Posterior cingulate gyrus (tissue), 11 donors: ENCODE measurements at regions not wholly inside any gene's neighbourhood (a gene's known extent, or its start where the extent isn't known, plus 50 kb on each side); places are given as distances from the start of the nearest gene placed in this dataset.
"Not testable (repeated sequence)": the region's sequence is repeated elsewhere in the genome, so short reads cannot be mapped to it uniquely, and the experiment has no call there.

Experiments used
- DNase-seq, 10 donors: peaks; one replicate each; pipeline versions ENCODE4 v3.0.0 to v3.0.0-alpha.2; 2020 to 2021; ENCODE audit warnings: mixed read lengths in 3 of 10
- intact Hi-C: fragments of 100-400 bp; cut with DNase I; formaldehyde crosslinking; loops from one replicate; pipeline ENCODE4 v1.15.1; 2023

- DNase-seq = peak in 1 of 10 donors; percentile 22
Observed at GRCh38 chr3:150357923-150358607, 50.0 kb upstream of the TSC22D2 start.

DNA sequence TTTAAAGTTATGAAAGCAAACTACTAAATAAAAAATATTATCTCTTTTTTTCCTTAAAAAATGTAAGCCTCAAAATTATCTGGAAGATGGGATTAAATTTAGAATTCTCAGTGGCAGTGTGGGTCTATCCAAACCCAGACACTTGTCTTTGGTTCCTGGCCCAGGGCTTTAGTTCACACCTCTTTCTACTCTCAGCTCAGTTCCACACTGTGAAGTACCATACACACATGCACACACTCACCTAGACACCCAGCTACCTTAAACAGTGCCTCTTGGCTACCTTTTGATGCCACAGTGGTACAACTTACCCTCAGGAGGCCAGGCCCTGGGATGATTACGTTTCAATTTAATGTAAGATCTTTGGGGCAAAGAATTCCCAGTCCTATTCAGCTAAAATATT lies 51.0 kb upstream of the TSC22D2 start:
- intact Hi-C loops = no loop called here
- no peak for DNase-seq

More at GRCh38 chr3:150357923-150358607, 50.0 kb upstream of the TSC22D2 start:
- intact Hi-C loops = no loop called here

DNA sequence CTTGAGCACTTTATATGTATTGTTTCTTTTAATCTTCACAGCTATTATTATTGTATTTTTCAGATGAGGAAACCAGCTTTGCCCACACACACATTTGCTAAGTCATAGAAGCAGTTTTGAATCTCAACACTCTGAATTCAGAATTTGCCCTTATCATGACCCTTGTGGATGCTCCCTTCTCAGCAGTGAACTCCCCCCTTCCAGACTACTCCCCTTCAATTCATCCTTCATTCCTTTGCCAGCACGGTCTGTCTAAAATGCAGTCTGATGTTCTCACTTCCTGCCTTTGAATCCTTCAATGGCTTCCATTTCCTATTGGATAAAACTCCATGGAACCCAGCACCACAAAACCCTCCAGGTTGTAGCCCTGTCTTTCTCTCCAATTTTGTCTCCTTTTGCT lies 52.5 kb upstream of the TSC22D2 start:
- intact Hi-C loops = no loop called here
- no peak for DNase-seq

DNA sequence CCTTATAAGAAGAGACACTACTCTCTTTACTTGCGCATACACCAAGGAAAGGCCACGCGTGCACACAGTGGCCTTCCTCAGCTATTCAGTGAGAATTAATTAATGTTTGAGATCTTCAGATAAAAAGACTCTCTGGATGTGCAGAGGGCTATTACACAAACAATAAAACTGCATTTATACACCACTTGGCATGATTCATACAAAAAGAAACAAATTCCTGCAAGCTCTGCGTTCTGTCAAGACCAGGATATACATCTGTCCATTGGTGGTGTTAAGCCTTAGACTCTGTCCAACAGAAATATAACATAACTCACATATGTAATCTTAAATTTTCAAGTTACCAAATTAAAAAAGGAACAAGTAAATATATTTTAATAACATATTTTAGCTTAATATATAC lies 55.2 kb upstream of the TSC22D2 start:
- DNase-seq = no peak
- intact Hi-C loops = no loop called here

- DNase-seq = no peak
- intact Hi-C loops = no loop called here
Observed at GRCh38 chr3:150351398-150351797, 56.7 kb upstream of the TSC22D2 start.

DNA sequence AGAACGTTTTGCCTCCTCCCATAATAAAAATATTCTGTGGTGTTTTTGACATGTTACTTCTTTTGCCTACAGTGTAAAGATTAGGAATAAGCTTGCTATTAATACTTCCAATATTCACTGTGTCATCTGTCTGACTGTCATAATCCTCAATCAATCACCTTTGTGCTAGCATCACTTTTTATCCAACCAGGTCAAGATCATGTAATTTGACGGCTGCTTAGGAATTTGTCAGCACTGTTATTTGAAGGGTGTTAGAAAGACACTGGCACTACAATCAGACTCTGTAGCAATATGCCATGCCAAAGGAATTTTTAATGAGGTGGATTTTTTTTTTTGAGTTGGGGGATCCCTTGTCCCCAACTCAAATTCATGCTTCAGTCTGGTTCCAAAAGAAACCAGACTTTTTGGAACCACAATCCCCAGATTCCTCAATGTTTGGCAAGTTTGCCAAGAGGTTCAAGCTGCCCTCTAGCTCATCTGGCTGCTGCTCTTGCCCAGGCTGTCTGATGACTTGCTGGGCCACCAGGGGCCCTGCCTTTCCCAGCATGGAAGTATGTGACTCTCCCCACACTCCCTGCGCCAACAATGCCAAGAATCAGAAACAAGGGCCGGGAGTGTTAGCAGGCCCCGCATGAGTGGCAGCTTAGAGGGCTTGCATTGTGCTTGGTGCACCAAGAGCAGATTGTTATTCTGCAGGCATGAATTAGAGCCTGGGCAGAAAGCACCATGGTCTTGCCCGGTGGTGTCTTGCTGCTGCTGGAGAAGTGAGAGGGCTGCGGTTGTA lies 58.6 kb upstream of the TSC22D2 start:
- peak; percentile 60 to 97 (median 76) for DNase-seq
- intact Hi-C loops = loop anchor here (5.0 kb wide), 2 partner anchors 58 to 148 kb away; partner anchors contain the start of gene TSC22D2

DNA sequence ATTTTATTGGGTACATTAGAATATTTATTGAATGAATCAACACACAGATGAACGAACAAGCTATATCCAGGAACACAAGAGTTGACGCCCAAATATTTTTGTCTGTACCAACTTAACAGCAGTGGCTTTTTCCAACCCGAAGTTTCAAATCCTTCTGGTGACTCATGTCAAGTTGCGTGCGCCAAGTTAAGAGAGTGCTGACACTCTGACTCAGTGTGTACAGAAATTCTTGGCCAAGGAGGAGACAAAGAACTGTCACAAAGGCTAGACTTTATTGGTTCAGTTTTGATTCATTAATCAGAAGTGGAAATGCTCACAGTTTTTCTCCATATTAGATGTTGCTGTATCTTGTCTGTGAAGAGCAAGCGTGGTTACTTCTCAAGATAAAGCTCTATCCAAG lies 59.6 kb upstream of the TSC22D2 start:
- no peak for DNase-seq
- intact Hi-C loops = loop anchor here (5.0 kb wide), 2 partner anchors 59 to 149 kb away; partner anchors contain the start of gene TSC22D2

DNA sequence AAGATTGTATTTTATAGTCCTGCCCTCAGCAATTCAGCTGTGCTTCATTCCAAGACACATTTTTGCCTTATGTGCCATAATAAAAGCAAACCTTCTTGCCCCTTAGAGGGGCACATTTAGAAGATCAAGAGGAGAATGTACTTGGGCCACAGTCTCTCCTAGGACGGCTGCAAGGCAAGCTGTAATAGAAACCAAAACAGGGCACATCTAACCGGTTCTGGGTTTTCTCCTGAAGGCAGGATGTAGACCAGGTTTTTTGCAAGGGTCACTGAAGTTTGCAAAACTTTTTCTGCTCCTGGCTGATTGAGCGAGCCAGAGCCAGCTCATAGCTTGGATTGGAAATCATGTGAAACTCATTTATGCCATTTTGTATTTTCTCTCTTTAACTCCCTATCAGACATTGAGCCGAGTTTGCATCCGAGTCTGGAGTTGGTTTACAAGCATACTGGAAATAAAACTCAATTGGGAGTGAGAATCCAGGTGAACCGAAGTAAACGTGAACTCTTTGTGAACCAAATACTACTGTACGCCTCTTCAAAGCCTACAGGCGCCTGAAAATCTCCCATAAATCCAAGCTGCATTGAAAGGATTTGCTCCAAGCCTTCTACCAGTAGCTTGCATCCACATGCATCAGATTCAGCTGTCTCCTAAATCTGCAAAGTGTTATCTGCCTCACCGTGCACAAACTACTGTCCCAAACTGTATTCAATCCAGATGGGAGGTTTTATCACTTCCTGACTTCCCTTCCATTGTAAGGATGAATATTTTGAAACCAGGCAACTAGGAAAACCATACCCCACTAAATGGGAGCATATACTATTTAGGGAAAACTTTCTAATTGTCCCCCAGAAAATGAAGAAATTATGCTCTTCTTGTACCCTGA lies 60.9 kb upstream of the TSC22D2 start:
- intact Hi-C loops = loop anchor here (5.0 kb wide), 2 partner anchors 60 to 150 kb away; partner anchors contain the start of gene TSC22D2
- DNase-seq = no peak

DNA sequence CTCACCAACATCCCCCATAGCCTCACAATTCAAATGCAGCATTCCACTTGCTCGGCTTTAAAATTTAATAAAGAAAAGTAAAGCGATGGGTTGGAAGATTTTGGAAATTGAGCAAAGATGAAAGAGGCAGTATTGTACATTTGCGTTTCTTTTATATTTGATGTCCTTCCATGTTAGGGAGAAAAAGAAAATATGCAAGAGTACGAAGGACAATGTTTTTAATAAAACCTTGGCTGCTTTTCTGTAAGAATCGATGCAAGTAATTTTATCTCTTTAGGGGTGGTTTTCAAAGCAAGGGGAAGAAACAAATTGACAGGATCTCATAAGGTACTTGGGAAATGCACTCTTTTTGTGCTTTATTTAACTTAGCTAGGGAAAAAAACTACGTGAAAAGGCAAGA lies 61.8 kb upstream of the TSC22D2 start:
- DNase-seq = no peak
- intact Hi-C loops = loop anchor here (5.0 kb wide), 2 partner anchors 61 to 151 kb away; partner anchors contain the start of gene TSC22D2

- intact Hi-C loops = loop anchor here (5.0 kb wide), 2 partner anchors 62 to 152 kb away; partner anchors contain the start of gene TSC22D2
- no peak for DNase-seq
Observed at GRCh38 chr3:150345021-150345538, 63.0 kb upstream of the TSC22D2 start.

- DNase-seq = no peak
- intact Hi-C loops = no loop called here
Observed at GRCh38 chr3:150344079-150344759, 63.9 kb upstream of the TSC22D2 start.

DNA sequence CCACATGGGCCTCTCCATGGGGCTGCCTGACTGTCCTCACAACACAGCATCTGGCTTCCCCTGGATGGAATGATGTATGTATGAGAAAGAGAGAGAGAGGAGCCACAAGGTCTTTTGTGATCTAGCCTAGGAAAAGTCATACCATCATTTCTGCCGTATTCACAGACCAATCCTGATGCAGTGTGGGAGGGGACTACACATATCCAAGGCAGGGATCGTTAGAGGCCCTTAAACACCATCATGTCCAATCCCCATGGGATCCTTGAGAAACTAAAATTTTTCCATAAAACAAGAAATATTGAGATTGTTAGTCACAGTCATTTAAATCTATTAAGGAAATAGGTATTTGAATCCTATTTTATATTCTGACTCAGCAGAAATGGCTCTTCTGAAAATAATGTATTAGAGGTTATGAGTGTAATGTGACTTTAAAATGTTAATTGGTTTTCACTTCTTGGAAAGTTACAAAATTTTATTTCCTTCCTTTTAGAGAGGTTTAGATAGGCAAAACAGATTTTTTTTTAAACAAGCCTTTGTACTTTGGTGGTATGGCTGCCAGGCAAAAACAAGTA lies 65.1 kb upstream of the TSC22D2 start:
- DNase-seq = no peak
- intact Hi-C loops = no loop called here

DNA sequence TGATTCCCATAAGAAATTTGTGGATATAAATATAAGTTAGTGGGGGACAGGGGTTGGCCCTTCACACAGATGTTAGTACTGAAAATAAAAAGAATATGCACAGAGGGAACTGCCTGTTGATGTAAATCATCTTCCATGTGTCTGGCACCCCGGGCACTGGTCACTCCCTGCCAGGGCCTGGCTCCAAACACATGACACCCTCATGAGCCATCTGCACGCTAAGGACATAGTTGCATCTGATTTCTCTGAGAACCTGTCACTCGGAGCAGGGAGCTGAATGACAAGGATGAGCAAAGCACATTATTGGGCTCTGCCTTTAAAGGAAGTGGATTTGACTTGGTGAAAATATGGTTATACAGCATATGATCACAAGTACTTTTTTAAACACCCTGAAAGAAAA lies 66.2 kb upstream of the TSC22D2 start:
- DNase-seq = no peak
- intact Hi-C loops = no loop called here

- intact Hi-C loops = not testable (repeated sequence)
- DNase-seq = peak in 1 of 10 donors; percentile 54
Observed at GRCh38 chr3:150336363-150336762, 71.7 kb upstream of the TSC22D2 start.

GRCh38 chr3:150335631-150336030 lies 72.5 kb upstream of the TSC22D2 start:
- DNase-seq = no peak

GRCh38 chr3:150334974-150335373 lies 73.1 kb upstream of the TSC22D2 start:
- no peak for DNase-seq
- intact Hi-C loops = no loop called here

More at GRCh38 chr3:150335631-150336030, 72.5 kb upstream of the TSC22D2 start:
- intact Hi-C loops = no loop called here

- intact Hi-C loops = no loop called here
- DNase-seq = no peak
Observed at GRCh38 chr3:150333477-150333876, 74.6 kb upstream of the TSC22D2 start.

- intact Hi-C loops = no loop called here
- DNase-seq = no peak
Observed at GRCh38 chr3:150331978-150332568, 76.0 kb upstream of the TSC22D2 start.

- intact Hi-C loops = no loop called here
- DNase-seq = no peak
Observed at GRCh38 chr3:150330872-150331271, 77.2 kb upstream of the TSC22D2 start.
